ENCODE measurements at regions not wholly inside any gene's neighbourhood (a gene's known extent, or its start where the extent isn't known, plus 50 kb on each side); places are given as distances from the start of the nearest gene placed in this dataset.

GRCh38 chr7:69186974-69187373 is 411.3 kb upstream of the AUTS2 start:
- Histone ChIP-seq H3K4me1 (no peaks in the 10 kb centered on the region), H3K27ac (no peak overlapping the region), H3K27me3 (no peaks in the 10 kb centered on the region), H3K9me3 (no peaks in the 10 kb centered on the region), H3K36me3 (no peaks in the 10 kb centered on the region), H3K4me3 (no peak overlapping the region)
- TF ChIP-seq CTCF (IDR thresholded peaks at IDR 0.05): no peak
- DNase-seq: no peak
- intact Hi-C loops (cut with DNase I; ENCODE audit: low total_unique reads): no loop called here

- Histone ChIP-seq H3K4me1 (no peaks in the 10 kb centered on the region), H3K27me3 (no peaks in the 10 kb centered on the region), H3K27ac (no peak overlapping the region), H3K4me3 (no peak overlapping the region), H3K9me3 (no peaks in the 10 kb centered on the region), H3K36me3 (no peaks in the 10 kb centered on the region)
- no peak for TF ChIP-seq CTCF (IDR thresholded peaks at IDR 0.05)
- DNase-seq: no peak
- intact Hi-C loops (cut with DNase I; ENCODE audit: low total_unique reads): no loop called here
These were observed 410.4 kb upstream of the AUTS2 start for GRCh38 chr7:69187824-69188333.

GRCh38 chr7:69189406-69189805 is 408.9 kb upstream of the AUTS2 start:
- no peak overlapping the region for H3K27ac ChIP-seq
- TF ChIP-seq CTCF (IDR thresholded peaks at IDR 0.05): no peak
- intact Hi-C loops (cut with DNase I; ENCODE audit: low total_unique reads): no loop called here
- no peaks in the 10 kb centered on the region for H3K9me3 ChIP-seq
- no peak for DNase-seq
- H3K27me3 ChIP-seq: no peaks in the 10 kb centered on the region
- H3K4me1 ChIP-seq: no peaks in the 10 kb centered on the region
- no peak overlapping the region for H3K4me3 ChIP-seq
- no peaks in the 10 kb centered on the region for H3K36me3 ChIP-seq

- no peaks in the 10 kb centered on the region for H3K9me3 ChIP-seq
- H3K4me1 ChIP-seq: no peaks in the 10 kb centered on the region
- no peak for TF ChIP-seq CTCF (IDR thresholded peaks at IDR 0.05)
- intact Hi-C loops (cut with DNase I; ENCODE audit: low total_unique reads): no loop called here
- H3K27me3 ChIP-seq: no peaks in the 10 kb centered on the region
- H3K36me3 ChIP-seq: no peaks in the 10 kb centered on the region
- no peak for DNase-seq
- H3K4me3 ChIP-seq: no peak overlapping the region
- H3K27ac ChIP-seq: no peak overlapping the region
These were observed 408.2 kb upstream of the AUTS2 start for GRCh38 chr7:69190025-69190424.

- no peak for DNase-seq
- intact Hi-C loops (cut with DNase I; ENCODE audit: low total_unique reads): no loop called here
- Histone ChIP-seq H3K4me1 (no peaks in the 10 kb centered on the region), H3K9me3 (no peaks in the 10 kb centered on the region), H3K27ac (no peak overlapping the region), H3K27me3 (no peaks in the 10 kb centered on the region), H3K4me3 (no peak overlapping the region), H3K36me3 (no peaks in the 10 kb centered on the region)
- TF ChIP-seq CTCF (IDR thresholded peaks at IDR 0.05): no peak
These were observed 407.5 kb upstream of the AUTS2 start for GRCh38 chr7:69190763-69191162.

- Histone ChIP-seq H3K4me3 (no peak overlapping the region), H3K36me3 (no peaks in the 10 kb centered on the region), H3K9me3 (no peaks in the 10 kb centered on the region), H3K4me1 (no peaks in the 10 kb centered on the region), H3K27me3 (no peaks in the 10 kb centered on the region), H3K27ac (no peak overlapping the region)
- TF ChIP-seq CTCF (IDR thresholded peaks at IDR 0.05): no peak
- no peak for DNase-seq
- intact Hi-C loops (cut with DNase I; ENCODE audit: low total_unique reads): no loop called here
These were observed 406.1 kb upstream of the AUTS2 start for GRCh38 chr7:69192134-69192533.
